ENCODE measurements at regions not wholly inside any gene's neighbourhood (a gene's known extent, or its start where the extent isn't known, plus 50 kb on each side); places are given as distances from the start of the nearest gene placed in this dataset.

DNA sequence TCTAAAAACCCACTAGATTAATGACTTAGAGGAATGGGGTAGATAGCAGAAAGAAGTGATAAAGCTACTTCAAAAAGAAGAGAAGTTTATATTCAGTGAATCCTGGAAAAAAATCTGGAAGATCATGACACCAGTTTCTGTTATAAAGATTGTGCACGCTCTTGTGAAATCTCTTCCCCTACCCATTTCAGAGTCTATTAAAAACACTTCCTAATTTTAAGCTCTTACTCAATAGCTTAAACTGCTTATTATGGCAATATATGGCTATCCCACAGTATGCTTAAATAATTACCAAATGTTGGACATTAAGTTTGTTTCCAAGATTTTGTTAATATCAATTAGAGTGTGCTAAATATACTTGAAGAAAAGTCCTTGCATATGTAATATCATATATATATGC, 585.3 kb upstream of the MAN1A1 start (continued):
- TF ChIP-seq, protein P1, sequence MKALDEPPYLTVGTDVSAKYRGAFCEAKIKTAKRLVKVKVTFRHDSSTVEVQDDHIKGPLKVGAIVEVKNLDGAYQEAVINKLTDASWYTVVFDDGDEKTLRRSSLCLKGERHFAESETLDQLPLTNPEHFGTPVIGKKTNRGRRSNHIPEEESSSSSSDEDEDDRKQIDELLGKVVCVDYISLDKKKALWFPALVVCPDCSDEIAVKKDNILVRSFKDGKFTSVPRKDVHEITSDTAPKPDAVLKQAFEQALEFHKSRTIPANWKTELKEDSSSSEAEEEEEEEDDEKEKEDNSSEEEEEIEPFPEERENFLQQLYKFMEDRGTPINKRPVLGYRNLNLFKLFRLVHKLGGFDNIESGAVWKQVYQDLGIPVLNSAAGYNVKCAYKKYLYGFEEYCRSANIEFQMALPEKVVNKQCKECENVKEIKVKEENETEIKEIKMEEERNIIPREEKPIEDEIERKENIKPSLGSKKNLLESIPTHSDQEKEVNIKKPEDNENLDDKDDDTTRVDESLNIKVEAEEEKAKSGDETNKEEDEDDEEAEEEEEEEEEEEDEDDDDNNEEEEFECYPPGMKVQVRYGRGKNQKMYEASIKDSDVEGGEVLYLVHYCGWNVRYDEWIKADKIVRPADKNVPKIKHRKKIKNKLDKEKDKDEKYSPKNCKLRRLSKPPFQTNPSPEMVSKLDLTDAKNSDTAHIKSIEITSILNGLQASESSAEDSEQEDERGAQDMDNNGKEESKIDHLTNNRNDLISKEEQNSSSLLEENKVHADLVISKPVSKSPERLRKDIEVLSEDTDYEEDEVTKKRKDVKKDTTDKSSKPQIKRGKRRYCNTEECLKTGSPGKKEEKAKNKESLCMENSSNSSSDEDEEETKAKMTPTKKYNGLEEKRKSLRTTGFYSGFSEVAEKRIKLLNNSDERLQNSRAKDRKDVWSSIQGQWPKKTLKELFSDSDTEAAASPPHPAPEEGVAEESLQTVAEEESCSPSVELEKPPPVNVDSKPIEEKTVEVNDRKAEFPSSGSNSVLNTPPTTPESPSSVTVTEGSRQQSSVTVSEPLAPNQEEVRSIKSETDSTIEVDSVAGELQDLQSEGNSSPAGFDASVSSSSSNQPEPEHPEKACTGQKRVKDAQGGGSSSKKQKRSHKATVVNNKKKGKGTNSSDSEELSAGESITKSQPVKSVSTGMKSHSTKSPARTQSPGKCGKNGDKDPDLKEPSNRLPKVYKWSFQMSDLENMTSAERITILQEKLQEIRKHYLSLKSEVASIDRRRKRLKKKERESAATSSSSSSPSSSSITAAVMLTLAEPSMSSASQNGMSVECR (CRISPR knock-in tag; IDR thresholded peaks at IDR 0.05), result no peak
- no peak for TF ChIP-seq HDAC3 (IDR thresholded peaks at IDR 0.05; ENCODE audit: borderline replicate concordance, partially characterized antibody)
- TF ChIP-seq, protein P2, sequence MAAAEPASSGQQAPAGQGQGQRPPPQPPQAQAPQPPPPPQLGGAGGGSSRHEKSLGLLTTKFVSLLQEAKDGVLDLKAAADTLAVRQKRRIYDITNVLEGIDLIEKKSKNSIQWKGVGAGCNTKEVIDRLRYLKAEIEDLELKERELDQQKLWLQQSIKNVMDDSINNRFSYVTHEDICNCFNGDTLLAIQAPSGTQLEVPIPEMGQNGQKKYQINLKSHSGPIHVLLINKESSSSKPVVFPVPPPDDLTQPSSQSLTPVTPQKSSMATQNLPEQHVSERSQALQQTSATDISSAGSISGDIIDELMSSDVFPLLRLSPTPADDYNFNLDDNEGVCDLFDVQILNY (CRISPR knock-in tag; IDR thresholded peaks at IDR 0.05), result no peak
- no peak for TF ChIP-seq ZNF764 (CRISPR knock-in tag; IDR thresholded peaks at IDR 0.05; ENCODE audit: low read depth)
- TF ChIP-seq RBM17 (IDR thresholded peaks at IDR 0.05; ENCODE audit: borderline replicate concordance, low read depth, low read length), result no peak
- TF ChIP-seq ASH1L (IDR thresholded peaks at IDR 0.05; ENCODE audit: borderline replicate concordance, low read depth, partially characterized antibody), result no peak
